ENCODE measurements at regions not wholly inside any gene's neighbourhood (a gene's known extent, or its start where the extent isn't known, plus 50 kb on each side); places are given as distances from the start of the nearest gene placed in this dataset.
"Not testable (repeated sequence)": the region's sequence is repeated elsewhere in the genome, so short reads cannot be mapped to it uniquely, and the experiment has no call there.

DNA sequence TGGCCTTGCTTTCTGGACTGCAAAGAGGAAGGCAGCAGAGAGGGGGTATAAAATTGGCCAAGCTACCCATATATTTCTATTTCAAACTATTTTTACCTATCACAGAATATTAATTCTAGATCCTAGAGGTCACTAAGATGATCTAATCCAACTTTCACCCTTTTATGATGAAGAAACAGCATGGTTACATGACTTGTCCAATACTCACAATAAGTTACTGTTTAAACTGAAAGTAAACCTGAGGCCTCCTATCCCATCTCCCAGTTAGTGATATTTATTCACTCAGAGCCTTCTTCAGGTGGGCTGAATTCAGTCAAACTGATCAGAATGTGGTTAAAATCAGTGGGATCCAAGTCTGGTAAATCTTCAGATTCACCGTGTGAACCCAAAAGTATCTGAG, 1345.1 kb downstream of the XPNPEP1 start:
- DNase-seq, result no peak

DNA sequence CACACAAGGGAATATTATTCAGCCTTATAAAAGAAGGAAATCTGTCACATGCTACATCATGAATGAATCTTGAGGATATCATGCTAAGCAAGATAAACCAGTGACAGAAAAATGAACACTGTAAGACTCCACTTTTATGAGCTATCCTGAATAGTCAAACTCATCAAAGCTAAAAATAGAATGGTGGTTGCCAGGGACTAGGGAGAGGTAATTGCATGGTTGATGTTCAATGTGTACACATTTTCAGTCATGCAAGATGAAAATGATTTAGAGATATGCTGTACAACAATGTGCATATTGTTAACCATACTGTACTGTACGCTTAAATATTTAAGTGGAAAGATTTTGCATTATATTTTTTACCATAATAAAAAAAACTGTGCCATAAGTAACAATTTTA, 1349.1 kb downstream of the XPNPEP1 start:
- DNase-seq, result no peak

DNA sequence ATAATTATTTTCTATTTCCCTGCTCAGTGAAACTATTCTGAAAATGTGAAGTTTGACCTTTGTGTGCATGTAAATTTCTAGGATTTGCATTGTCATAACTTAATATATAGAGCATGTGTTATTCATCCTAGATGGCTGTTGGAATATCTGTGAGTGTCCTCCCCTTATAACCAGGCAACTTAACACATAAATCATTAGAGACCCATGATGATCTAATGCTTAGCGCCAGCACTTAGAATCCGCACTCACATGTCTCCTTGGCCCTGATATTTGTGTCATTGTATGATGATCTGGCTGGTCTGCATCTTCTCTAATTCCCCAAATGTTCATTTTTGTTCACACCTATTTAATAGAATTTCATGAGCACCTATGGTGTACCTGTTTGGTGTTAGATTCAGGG, 1354.5 kb downstream of the XPNPEP1 start:
- no peak for DNase-seq

DNA sequence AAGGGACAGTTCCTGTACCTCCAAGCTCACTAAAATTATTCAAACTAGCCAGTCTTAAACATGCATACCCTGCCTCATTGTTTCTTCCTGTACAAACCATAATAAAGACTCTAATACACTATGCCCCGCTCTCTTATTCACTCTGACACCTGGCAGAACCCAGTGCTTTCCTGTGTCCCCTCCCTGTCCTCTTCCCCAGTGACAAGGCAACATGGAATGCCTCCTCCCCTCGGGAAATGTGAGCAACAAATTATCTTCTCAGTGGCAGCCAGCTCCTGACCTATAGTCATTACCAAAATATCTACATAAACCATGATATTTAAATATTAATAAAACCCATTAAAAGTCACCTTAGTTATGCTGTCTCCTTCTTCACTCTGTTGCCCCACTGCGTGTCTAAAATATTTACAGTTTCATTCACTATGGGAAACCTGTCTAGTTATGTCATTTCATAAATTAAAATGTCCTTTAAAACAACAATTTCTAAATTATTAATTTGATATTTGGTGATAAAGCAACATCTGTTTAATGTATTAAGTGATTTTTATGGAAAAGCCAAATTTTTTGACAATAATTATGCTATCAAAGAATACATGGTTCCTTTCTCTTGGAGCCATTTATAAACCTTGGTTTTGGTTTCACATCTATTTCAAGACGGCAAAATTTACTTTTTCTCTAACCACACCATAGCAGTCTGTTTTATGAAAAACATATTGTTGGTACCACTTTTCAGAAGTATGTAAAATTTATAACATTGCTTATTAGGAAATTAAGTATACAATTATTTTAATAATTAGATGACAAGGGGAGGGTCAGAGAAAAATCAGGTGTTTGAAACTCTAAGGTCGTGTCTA, 1355.2 kb downstream of the XPNPEP1 start:
- DNase-seq, result no peak

DNA sequence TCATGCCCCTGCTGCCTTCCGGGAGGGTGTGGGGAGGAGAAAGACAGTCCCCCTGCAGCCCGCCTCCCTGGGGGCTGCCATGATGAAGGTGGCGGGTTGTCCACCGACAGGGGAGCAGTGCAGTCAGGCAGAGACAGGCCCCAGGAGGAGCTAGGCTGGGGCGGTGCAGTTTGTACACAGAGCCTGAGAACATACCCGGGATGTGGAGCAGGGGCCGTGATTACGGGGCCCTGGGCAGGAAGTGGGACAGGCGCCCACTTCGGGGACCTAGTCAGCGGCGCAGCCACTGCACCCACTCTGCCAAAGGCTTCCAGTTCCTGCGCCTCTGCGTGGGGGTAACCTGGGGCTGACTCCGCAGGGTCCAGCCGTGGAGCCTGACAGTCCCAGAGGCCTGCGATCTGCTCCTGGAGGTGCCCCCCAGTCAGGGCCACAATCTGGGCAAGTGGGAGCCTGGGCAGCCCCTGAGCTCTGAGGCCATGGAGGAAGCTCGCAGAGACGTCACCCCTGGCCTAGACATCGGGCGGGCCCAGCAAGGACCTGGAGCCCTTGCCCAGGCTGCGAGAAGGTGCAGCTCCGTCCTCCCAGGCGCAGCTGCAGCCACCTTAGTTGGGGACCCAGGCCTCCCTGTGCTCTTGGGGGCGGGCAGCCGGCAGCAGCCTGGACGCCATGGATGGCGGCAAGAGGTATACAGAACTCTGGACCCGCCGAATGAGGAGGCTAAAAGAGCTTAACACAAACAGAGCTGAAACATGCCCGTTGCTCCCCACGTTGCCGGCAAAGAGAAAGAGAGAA, 1356.8 kb downstream of the XPNPEP1 start:
- DNase-seq, result no peak

DNA sequence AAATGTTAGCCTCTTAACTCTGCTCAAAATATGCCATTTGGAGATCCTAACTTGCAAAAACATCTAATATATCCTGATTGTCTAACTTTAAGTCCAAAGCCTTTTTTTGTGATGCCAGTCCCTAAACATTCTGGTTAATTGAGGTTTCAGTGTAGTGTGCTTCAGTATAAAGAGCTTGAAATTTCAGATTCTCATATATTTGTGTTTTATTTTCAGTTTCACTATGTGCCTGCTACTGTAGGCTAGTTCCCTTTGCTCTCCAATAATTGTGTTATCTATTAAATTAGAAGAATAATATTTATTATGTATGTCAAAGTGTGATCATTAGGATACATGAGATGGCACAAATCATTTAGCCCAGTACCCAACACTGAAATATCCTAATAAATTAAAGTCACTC, 1361.2 kb downstream of the XPNPEP1 start:
- no peak for DNase-seq

DNA sequence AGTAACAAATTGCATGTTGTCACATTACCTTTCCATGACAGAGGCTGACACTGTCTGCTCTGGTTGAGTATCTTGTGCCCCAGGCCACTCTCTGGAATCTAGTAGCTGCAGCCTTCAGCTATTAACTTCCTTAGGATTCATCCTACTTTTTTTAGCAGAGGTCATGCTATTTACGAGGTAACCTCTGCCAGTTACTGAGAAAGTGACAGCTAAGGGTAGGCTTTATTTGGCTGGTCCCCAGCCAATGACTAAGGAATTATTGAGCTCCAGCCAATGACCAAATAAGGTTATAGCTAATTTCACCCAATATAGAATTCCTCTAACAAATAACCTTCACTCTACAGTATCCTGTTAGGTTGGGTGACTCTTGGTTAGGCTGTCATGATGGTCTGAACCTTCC, 1361.7 kb downstream of the XPNPEP1 start:
- no peak for DNase-seq

DNA sequence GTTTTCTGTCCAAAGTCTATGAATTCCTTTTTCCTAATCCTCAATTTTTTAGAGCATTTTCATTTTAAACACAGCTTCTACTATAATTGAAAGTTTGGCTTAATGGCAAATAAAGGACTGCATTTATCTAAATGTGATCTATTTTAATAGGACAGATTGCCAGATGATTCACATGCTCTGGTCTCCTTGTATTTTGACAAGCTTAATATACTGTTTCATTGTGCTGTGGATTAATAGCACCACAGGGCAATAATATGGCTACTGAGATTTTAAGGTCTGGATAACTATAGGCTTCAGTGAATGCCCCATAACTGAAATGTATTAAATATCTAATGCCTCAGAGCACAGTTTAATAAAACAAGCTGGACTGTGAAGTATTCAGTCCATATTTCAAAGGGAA, 1362.8 kb downstream of the XPNPEP1 start:
- DNase-seq, result no peak

DNA sequence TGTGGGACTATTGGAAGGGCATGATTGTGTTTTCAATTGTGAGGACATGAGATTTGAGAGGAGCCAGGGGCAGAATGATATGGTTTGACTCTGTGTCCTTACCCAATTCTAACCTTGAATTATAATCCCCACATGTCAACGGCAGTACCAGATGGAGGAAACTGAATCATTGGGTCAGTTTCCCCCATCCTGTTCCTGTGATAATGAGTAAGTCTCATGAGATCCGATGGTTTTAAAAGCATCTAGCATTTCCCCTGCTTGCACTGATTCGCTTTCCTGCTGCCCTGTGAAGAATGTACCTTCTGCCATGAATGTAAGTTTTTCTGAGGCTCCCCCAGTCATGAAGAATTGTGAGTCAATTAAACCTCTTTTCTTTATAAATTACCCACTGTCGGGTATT, 1367.1 kb downstream of the XPNPEP1 start:
- DNase-seq, result no peak

DNA sequence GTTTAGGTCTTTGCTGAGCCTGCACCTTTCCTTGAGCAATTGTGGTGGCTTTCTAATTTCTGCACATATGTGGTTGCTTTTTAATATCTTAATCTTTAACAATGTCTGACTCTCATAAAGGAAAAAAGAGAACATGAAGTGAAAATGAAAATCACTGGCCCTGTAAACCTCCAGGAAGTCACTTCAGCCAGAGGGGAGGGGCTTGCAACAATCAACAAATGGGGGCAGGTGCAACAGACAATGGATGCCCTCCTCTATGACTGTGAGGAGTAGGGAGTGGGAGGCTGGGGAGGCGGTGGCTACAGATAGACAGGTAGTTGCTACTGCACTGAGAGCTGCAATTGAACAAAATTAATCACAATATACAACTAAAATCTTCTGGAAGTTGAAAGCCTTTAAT, 1377.4 kb downstream of the XPNPEP1 start:
- no peak for DNase-seq

DNA sequence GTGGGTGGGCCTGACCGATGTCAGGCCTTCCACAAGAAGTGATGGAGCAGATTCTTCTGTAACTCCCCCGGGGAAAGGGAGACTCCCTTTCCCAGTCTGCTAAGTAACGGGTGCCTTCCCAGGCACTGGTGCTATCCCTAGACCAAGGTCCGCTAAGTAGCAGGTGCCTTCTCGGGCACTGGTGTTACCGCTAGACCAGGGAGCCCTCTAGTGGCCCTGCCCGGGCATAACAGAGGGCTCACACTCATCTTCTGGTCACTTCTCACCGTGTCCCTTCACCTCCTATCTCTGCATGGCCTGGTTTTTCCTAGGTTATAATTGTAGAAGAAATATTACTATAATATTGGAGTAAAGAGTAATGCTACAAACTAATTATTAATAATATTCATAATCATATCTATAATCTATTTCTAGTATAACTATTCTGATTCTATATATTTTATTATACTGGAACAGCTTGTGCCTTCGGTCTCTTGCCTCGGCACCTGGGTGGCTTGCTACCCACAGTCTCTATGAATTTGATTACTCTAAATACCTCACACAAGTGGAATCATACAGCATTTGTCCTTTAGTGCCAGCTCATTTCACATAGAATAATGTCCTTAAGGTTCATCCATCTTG, 1378.7 kb downstream of the XPNPEP1 start:
- peak; percentile 55 for DNase-seq

DNA sequence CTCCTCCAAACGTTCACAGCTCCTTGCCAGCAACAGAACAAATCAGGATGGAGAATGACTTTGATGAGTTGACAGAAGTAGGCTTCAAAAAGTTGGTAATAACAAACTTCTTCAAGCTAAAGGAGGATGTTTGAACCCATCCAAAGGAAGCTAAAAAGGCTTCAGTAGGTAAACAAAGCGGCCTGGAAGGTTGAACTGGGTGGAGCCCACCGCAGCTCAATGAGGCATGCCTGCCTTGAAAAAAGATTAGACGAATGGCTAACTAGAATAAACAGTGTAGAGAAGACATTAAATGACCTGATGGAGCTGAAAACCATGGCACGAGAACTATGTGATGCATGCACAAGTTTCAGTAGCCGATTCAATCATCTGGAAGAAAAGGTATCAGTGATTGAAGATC, 1369.0 kb upstream of the SORCS1 start:
- not testable (repeated sequence) for DNase-seq

DNA sequence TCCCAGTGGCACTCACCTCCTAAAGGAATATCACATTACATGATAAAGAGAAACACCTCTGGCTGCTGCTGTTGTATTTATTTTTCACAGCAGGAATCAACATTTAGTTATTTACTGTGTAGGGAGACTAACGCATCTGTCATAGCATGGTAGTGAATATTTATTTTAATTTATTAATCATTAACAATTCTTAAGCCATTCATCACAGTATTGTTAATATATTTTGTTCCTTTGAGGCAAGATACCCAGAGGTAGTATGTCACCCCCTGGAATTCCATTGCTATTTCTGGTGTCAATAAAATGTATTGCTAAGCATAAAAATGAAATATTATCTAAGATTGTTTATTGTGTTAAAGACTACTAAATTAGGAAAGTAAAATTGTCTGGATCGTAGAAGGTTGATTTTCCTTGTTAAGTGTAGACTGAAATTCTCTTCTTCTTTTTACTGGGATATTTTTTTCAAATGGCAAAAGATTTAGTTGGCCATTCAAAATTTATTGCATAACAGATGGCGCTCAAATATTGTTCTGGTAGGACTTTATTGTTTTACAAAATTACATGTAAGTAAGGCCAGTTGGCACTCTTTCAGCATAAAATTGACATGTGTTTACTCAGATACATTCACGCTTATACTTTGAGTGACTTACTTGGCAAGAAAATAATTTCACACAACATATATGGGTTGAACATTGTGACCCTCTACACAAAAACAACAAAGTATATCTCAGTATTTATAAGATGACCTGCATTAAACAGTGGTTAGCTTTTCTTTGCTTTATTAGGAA, 1358.7 kb upstream of the SORCS1 start:
- DNase-seq, result no peak

DNA sequence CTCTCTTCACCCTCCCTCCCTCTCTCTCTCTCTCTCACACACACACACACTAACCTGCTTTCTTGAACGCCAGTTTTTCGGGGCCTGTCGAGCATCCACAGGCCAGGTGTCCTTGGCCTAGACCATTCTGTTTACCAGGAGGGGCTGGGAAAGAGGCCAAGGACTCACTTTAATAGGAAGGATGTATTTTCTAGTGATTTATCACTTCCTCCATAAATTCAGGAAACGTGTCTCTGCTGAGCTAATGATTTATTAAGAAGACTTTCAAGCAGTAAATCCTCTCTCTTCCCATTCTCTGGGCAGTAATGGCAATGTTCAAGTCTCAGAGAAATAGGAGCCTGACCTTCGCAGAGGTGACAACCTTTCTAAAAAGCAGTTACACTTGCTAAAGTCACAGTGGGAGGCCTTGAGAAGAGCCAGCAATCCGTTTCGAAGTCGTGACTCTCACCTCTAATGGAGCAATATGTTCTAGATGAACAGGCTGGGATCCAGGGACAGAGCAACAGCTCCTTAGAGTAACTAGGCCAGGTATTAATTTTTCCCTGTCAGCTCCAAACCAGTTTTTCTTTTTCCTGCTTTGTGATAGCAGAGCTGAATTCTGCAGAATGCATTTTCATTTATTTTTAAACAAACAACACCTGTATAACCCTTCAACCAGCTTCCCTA, 1357.5 kb upstream of the SORCS1 start:
- no peak for DNase-seq

DNA sequence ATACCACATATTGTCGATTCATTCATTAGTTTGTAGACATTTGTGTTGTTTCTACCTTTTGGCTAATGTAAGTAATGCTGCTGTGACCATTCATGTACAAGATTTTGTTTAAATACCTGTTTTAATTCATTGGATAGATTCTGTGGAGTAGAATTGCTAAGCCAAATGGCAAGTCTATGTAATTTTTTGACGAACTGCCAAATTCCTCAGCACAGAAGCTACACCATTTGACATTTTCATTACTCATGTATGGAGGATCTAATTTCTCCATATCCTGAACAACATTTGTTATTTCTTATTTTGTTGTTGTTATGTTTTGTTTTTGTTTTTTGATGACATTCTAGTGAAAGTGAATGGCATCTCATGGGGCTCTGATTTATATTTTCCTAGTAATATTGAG, 1351.3 kb upstream of the SORCS1 start:
- DNase-seq, result no peak

DNA sequence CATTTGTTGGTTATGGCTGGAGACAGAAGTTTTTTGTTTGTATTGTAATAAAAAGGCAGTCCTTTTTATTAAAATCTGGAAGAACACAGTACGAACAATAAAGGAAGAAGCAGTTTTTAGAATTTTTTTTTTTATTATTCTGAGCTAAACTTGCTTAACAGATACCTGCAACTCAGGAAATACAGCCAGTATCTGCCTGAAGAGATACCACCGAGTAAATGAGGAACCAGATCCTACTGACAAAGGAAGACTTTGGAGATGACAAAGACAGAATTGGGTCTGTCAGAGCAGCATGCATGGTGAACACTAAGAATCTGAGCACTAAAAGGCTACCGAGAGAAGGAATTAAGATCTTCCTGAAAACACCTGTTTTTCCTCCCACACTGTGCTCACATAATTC, 1335.9 kb upstream of the SORCS1 start:
- no peak for DNase-seq

DNA sequence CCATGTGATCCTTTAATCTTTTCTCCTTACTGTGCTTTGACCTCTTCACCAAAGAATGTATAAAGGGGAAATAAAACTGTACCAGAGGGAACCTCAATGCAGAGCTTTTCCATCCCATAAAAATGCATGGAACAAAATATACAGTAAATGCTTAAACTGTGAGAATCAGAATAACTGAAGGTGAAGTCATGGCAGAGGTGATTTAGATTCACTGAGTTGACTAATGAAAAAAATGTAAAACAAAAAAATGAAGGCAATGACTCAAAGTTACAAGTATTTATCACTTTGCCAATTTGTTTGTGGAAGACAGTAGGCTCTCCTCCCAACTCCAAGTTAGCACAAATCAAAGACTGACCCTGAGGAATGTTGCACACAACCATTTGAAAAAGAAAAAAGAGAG, 1331.6 kb upstream of the SORCS1 start:
- DNase-seq, result no peak

DNA sequence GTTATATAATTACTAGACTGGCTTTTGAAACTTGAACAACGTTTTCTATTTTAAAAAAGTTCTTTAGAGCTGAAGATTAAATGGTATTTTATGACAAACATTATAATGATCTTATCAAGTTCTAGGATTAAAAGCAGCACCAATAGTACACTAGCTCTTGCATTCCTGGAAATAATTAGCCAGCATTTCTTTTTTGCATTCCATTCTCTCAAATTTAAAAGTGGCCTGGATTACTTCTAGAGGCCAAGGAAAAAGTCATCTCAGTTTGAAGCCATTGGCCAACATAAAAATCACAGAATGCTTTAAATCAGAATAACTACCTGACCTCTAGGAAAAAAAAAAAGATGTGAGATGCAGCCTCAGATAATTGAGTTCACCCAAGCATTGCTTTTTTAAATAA, 1326.4 kb upstream of the SORCS1 start:
- DNase-seq, result no peak

DNA sequence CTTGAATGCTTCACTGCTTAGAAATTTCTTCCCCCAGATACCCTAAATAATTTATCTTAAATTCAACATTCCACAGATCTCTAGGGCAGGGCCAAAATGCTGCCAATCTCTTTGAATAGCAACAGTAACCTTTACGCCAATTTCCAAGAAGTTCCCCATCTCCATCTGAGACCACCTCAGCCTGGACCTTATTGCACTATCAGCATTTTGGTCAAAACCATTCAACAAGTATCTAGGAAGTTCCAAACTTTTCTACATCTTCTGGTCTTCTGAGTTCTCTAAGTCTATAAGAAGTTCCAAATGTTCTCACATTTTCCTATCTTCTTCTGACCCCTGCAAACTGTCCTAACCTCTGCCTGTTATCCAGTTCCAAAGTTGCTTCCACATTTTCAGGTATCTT, 1306.9 kb upstream of the SORCS1 start:
- DNase-seq, result no peak

DNA sequence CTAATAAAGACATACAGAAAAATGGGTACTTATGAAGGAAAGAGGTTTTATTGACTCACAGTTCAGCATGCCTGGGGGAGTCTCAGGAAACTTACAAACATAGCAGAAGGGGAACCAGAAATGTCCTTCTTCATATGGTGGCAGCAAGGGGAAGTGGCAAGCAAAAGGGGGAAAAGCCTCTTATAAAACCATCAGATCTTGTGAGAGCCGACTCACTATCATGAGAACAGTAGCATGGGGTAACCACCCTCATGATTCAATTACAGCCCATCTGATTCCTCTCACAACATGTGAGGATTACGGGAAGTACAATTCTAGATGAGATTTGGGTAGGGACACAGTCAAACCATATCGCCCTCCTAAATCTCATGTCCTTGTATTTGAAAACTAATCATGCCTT, 1305.4 kb upstream of the SORCS1 start:
- DNase-seq, result no peak

DNA sequence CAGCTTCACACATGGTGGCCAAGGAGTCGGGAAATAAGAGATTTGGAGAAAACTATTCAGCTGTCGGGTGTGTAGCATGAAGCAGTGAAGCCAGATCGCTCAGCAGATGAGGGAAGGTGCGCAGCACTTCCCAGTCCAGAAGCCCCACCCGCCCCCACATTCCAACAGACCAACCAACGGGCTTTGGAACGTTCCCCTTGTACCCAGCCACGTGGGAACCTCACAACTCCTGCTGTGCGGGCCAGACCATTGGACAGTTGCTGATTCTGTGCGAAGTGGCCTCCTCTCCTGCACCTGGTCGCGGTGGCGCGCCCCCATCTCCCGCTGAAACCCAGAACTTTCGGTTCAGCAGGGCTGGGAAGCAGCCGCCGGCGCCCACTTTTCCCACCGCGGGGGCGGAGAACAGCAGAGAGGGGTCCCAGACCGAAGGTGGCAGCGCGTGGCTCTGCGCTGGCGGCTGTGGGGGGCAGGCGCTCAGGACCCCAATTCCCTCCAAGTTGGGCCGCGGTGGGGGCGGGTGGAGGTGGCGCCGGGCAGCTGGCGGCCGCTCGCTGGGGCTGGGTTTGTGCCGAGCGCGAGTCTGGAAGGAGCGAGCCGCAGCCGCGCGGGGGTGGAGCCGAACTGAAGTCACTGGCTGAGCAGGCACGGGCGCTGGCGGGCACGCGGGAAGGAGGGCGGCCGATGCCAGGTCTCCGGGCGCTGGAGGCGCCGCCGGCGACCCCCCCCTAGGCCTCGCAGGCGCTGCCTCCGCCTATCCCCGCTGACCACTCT, 1301.5 kb upstream of the SORCS1 start:
- no peak for DNase-seq

DNA sequence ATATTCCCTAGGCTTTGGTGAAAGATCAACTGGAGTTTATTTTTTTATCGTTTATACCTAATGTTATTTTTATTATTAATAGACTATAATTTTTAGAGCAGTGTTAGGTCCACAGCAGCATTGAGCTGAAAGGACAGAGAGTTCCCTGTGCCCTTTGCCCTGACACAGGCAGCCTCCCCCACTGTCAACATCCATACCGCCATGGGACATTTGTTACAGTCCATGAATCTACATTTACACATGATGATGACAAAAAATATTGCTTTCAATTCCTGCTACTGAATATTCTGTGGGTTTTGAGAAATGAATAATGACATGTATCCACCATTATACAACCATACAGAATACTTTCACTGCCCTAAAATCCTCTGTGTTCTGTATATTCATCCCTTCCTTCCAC, 1297.5 kb upstream of the SORCS1 start:
- DNase-seq, result no peak

Data from stimulated activated CD8-positive, alpha-beta memory T cell treated with anti-CD3 and anti-CD28 coated beads, Interleukin-4, amount 100 ng/mL, for 48 hours (primary cell).